ENCODE measurements at regions not wholly inside any gene's neighbourhood (a gene's known extent, or its start where the extent isn't known, plus 50 kb on each side); places are given as distances from the start of the nearest gene placed in this dataset.

DNA sequence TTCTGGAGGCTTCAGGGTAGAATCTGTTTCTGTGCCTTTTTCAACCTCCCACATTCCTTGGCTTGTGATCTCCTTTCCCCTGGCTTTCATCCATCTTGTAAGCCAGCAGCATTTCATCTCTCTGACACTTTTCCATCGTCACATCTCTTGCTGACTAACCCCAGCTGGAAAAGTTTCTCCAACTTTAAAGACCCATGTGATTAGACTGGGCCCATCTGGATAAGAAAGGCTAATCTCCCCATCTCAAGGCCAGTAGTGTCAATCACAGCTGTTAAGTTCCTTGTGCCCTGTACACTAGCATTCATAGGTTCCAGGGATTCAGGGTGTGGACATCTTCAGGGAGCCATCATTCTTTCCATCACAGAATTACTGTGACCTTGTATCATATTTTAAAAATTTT is 452.1 kb downstream of the TTLL7 start:
- no peak for TF ChIP-seq CTCF (IDR thresholded peaks at IDR 0.05; ENCODE audit: extremely low read depth, insufficient read depth, missing control alignments)
- in situ Hi-C loops (cut with MboI; ENCODE audit: low pct_unique_long_range_greater_than_20kb, low sequenced_read_pairs, unreplicated experiment): no loop called here
- no peak for DNase-seq (ENCODE audit: low spot score)

- in situ Hi-C loops (cut with MboI; ENCODE audit: low pct_unique_long_range_greater_than_20kb, low sequenced_read_pairs, unreplicated experiment): no loop called here
- DNase-seq (ENCODE audit: low spot score): no peak
- TF ChIP-seq CTCF (IDR thresholded peaks at IDR 0.05; ENCODE audit: extremely low read depth, insufficient read depth, missing control alignments): no peak
Measured at GRCh38 chr1:83545066-83545862, 453.7 kb downstream of the TTLL7 start.

DNA sequence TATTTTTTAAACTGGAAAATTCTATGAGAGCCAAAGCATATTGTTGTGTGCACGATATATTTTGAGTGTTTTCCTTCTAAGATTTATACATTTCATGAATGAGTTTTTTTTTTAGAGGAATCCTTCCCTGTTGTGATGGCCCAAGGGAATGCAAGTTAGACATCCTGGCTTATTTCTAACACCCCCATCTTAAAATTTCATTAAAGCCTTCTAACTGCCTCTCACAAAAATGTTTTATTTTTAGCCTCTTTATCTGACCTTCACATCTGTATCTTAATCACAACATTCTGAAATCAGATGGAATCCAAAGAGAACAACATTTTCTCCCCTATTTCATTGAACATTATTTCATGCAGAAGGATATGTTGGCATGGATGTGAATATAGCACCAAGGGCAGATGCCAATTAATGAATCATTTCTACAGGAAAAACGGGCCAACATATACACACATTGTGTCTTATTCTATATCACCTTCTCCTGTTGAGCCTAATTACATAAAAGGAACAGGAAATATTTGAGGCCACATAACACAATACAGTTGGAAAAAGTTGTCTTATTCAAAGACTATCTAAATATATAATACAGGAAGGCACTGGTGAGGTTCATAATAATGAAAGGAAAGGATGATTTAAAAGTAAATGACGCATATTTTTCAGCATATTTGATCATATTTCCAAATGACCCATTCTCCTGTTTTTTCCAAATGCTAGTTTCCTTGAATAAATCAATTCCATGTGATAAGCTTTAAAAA is 455.5 kb downstream of the TTLL7 start:
- no peak for TF ChIP-seq CTCF (IDR thresholded peaks at IDR 0.05; ENCODE audit: extremely low read depth, insufficient read depth, missing control alignments)
- in situ Hi-C loops (cut with MboI; ENCODE audit: low pct_unique_long_range_greater_than_20kb, low sequenced_read_pairs, unreplicated experiment): no loop called here
- no peak for DNase-seq (ENCODE audit: low spot score)

DNA sequence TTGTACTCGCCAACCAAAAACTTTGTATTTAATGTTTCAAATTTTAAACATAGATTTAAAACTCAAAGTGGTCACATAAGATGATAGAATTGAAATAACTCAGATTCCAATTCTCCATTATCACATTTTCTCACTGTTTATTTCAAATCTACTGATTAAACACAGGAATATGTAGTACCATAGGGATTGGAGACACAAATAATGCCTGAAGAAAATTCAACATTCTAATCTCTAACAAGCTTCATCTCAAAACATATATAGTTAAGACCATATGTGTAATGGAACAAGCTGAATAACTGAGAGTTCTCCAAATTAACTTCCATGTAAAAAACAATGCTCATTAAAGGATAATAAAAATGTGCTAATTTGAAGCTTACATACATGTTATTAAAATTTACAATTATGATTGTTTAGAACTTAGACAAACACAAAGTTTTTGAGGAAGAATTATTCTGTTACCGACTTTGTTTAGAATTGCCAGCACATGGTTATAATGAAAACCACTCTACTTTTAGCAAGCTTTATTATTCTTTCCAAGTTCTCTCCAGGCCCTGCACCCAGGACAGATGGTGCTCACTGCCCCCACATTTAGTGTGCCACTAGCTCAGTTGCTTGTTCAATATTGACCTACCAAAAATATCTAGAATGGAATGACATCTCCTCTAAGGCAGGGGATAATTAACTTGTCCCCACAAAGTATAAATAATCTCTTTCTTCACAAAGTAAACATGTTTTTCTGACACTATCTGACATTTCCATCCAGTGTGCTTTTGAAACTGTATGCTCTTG is 467.2 kb downstream of the TTLL7 start:
- TF ChIP-seq CTCF (IDR thresholded peaks at IDR 0.05; ENCODE audit: extremely low read depth, insufficient read depth, missing control alignments): no peak
- in situ Hi-C loops (cut with MboI; ENCODE audit: low pct_unique_long_range_greater_than_20kb, low sequenced_read_pairs, unreplicated experiment): no loop called here
- DNase-seq (ENCODE audit: low spot score): no peak

- no peak for DNase-seq (ENCODE audit: low spot score)
- in situ Hi-C loops (cut with MboI; ENCODE audit: low pct_unique_long_range_greater_than_20kb, low sequenced_read_pairs, unreplicated experiment): no loop called here
- TF ChIP-seq CTCF (IDR thresholded peaks at IDR 0.05; ENCODE audit: extremely low read depth, insufficient read depth, missing control alignments): no peak
Measured at GRCh38 chr1:83530506-83530905, 468.4 kb downstream of the TTLL7 start.

DNA sequence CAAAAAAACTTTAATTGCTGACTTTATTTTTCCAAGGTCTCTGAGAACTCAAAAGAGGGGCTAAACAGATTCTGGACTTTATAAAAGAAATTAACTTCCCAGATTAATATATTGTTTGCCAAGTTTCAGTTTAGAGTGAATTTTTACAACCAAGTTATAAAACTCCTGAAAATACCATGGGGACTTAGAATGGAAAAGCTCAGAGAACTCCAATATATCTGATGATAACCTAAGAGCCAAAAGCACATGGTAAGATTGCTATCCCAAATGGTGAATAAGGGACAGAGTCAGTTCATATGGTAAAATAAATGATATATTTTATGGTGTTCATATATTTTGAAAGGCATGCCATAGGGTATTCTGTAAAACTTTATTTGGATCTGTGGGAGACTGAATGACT is 470.9 kb downstream of the TTLL7 start:
- no peak for DNase-seq (ENCODE audit: low spot score)
- in situ Hi-C loops (cut with MboI; ENCODE audit: low pct_unique_long_range_greater_than_20kb, low sequenced_read_pairs, unreplicated experiment): no loop called here
- TF ChIP-seq CTCF (IDR thresholded peaks at IDR 0.05; ENCODE audit: extremely low read depth, insufficient read depth, missing control alignments): no peak

Data from GM13977 (cell line).